NCI-H82 treated with DMSO at 0.1 percent for 48 hours (cell line): ENCODE measurements at regions not wholly inside any gene's neighbourhood (a gene's known extent, or its start where the extent isn't known, plus 50 kb on each side); places are given as distances from the start of the nearest gene placed in this dataset.
"Not testable (repeated sequence)": the region's sequence is repeated elsewhere in the genome, so short reads cannot be mapped to it uniquely, and the experiment has no call there.

ENCODE experiments used
- DNase-seq: peaks from one replicate; lab custom pipeline; 2025; ENCODE audit not compliant: unreplicated experiment; lab: John Stamatoyannopoulos, UW

DNA sequence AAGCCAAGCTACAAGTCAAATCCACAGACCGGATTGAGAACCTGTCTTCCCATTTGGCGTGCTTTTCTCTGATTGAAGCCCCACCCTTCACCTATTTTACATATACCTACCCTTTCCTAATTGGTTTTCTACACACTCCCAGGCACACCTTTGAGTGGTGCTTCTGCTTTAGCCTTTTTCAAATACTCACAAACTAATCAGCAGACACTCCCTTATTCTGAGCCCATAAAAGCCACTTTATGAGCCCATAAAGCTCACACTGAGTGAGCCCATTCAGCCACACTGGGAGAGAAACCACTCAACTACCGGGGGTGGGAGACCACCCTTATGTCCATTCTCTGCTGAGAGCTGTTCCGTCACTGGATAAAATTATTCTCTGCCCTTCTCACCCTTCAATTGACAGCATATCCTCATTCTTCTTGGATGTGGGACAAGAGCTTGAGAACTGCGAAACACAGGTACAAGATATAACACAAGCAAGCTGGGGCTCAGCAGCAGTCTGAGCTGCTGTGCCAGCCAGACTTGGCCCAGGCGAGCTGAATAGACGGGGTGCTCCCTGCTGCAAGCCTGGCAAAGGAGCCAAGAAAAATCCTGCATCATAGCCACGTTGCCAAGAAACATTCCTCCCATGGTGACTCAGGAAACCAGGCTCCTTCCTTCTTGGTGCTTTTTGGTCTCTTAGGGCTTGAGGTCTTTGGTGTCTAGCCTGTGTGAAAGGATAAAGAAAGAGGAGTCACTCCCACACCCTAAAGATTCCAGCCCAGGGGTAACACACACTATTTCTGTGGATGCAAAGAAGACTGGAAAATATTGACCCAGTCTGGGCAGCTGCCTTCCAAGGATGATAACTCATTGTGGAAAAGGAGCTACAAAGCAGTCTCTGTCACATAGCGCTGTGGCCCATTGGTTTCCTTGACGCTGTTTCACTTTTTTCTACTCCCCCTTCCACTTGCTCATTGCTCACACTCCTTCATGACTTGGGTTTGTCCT is 609.7 kb downstream of the MCTP2 start:
- no peak for DNase-seq

DNA sequence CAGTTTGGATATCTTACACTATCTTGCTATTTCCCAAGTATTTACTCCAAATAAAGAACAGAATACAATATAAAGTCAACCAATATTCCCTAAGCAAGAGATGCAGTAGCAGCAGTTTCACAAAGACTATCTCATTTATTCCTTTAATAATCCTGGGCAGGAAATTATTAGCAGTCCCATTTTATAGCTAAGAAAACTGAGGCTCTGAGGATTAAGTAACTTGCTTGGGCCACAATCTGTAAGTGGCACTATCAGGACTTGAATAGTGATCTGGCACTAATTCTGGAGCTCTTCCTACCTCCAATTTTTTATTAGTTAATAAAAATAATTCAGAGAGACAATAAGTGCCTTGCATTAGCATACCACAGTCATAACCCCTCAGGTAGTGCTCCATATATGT is 611.7 kb downstream of the MCTP2 start:
- DNase-seq, result no peak

DNA sequence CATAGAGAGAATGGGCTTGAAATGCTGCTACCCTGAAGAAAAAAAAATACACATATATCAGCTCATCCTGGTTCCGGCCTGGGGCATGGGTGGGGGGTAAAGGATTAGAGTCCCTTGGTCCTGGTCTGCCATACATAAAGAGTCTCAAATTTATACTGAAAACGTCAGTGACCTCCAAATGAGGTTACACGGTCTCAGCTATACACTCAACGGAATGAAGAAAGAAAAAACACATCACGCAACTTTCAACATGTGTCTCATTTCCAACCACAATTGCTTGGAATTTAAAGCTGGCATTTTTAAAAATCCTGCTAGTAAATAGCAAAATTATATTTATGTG is 612.8 kb downstream of the MCTP2 start:
- no peak for DNase-seq

DNA sequence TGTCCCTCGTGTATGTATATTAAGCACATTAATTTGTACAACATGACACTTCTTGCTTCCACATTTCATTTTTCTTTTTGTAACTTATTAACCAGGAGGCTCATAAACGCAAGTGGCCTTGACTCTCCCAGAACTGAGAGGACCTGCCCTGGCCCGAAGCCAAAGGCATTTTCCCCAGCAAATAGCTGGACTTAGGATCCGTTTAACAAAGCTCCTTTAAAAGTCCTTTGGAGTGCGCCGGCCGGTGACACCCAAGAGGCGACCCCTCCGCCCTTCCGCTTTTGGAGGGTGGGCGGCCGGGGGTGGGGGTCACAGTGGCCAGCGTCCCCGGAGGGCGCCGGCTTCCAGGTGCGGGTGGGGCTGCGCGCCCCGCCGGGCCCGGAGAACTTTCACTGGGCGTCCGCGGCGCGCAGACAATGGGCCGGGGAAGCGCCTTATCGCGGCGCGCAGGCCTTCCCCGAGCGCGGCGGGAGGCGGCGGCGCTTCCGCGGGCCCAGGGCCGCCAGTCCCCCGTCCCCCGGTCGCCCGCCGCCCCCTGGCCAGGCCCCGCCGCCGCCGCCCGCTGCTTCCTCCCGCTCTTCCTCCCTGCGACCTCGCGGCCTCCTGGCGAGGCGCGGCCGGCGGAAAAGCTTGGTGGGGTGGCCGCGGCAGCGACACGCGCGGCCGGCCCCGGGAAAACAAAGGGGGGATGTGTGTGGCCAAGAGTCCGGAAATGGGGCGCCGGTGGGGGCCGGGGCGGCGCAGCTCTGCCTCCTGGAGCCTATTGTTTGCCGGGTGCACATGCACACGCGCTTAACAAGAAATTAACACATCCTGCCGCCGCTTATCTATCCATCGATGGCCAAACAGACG is 613.4 kb downstream of the MCTP2 start:
- no peak for DNase-seq

DNA sequence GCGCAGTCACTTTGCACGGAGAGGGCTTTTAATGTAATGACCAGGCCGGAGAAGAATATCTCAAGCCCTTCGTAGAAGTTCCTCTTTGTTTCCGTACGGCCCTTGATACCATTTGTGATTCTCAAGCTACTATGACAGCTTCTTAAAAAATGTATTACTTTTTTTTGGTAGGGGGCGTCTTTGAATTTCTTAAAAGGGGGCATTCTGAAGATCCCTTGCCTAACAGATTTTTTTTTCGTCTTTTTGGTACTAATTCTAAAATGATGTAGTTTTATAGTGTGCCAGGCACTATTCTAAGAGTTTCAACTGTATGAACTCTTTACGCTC is 614.0 kb downstream of the MCTP2 start:
- DNase-seq, result no peak

DNA sequence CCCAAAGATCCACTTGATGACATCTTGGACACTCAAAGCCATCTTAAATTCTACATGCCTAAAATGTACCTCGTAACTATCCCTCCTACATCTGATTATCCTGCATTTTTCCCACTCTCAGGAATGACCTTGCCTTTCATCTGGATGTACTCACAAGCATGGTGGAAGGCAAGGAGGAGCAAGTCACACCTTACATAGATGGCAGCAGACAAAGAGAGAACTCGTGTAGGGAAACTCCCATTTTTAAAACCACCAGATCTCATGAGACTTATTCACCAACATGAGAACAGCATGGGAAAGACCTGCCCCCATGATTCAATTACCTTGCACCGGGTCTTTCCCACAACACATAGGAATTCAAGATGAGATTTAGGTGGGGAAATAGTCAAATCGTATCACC is 616.0 kb downstream of the MCTP2 start:
- DNase-seq, result no peak

DNA sequence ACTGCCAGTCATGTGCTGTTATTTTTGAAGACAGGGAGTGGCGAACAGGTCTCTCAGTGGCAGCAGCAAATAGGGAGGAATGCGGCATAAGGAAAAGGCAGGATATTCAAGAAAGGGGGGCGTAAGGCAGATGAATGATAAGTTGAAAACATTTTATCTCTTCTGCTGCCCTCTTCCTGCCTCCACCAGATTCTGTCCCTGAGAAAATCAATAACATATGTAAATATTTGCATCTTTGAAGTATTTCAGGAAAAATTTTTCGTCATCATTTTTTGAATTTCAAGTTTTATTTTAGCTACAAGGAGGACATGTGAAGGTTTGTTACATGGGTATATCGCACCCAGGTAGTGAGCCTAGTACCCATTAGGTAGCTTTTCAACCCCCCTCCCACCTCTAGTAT is 616.7 kb downstream of the MCTP2 start:
- no peak for DNase-seq

DNA sequence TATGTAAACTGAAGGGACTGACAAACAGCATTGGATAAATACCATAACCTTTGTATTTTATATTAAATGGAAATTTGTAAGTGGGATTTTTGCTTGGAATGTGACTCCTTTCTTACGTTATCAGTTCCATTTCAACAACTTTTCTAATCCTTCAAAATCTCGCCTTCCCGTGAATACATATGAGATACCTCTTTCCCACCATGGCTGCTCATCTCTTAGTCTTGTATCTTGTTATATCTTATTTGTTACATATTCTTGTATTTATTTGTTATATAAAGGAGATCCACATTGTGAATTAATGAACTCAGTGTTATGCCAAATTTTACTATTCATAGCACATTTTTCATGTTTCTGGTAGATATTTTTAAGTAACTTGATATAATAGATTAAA is 623.7 kb downstream of the MCTP2 start:
- no peak for DNase-seq

DNA sequence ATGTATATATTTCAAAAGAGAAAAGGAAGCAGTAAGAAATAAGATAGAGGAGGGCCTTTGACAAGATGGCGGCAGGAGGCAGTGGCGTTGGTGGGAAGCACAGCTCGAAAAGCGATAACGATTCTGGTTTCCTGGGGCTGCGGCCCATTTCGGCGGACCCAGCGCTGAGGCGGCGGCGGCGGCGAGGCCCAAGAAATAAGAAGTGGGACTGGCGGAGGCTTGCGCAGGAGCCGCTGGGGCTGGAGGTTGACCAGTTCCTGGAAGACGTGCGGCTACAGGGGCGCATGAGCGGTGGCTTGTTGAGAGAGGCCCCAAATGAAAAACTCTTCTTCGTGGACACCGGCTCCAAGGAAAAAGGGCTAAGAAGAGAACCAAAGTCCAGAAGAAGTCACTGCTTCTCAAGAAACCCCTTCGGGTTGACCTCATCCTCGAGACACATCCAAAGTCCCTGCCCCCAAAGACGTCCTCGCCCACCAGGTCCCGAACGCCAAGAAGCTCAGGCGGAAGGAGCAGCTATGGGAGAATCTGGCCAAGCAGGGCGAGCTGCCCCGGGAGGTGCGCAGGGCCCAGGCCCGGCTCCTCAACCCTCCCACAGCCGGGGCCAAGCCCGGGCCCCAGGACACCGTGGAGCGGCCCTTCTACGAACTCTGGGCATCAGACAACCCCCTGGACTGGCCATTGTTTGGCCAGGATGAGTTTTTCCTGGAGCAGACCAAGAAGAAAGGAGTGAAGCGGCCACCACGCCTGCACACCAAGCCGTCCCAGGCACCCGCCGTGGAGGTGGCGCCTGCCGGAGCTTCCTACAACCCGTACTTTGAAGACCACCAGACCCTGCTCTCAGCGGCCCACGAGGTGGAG is 624.3 kb downstream of the MCTP2 start:
- no peak for DNase-seq

DNA sequence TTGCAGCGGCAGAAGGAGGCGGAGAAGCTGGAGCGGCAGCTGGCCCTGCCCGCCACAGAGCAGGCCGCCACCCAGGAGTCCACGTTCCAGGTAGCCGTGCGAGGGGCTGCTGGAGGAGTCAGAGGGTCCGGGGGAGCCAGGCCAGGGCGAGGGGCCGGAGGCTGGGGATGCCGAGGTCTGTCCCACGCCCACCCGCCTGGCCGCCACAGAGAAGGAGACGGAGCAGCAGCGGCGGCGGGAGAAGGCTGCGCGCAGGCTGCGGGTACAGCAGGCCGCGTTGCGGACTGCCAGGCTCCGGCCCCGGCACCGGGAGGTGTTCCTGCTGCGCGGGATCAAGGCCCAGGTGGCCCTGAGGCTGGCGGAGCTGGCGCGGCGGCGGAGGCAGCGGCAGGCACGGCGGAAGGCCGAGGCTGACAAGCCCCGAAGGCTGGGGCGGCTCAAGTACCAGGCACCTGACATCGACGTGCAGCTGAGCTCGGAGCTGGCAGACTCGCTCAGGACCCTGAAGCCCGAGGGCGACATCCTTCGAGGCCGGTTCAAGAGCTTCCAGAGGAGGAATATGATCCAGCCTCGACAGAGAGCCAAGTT is 625.0 kb downstream of the MCTP2 start:
- no peak for DNase-seq

DNA sequence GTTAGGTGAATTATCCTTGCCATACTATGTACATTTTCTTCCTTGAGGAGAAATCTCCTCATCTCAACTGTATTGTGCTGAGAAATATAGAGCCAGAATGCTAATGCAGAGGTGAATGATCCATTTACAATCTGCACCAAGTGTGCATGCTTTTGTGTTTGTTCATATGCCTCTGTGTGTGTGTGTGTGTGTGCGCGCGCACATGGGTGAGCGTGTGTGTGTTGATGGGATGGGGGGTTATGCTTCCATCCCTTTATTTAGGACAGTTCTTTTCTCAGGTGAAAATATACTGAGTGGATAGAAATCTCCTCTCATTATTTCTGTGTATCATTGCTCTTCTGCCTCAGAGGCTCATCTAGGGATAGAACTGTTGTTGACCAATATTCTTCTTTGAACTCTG is 626.1 kb downstream of the MCTP2 start:
- no peak for DNase-seq

DNA sequence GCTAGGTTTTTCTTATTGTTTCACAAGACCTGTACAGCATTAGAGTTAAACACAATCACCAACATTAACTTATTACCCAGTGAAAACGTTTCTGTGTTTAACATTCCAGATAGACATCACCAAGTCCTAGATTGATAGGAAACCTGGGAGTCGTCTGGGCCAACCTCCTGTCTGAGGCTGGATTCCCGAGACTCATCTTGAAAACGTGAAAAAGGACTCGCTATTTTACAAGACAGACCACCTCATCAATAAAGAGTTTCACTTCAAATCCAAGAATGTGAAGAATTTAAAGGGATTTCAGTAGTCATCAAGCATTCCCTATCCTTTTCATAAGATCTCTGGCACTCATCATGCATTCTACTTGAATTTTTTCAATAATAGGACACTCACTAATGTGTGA is 626.6 kb downstream of the MCTP2 start:
- DNase-seq, result no peak

DNA sequence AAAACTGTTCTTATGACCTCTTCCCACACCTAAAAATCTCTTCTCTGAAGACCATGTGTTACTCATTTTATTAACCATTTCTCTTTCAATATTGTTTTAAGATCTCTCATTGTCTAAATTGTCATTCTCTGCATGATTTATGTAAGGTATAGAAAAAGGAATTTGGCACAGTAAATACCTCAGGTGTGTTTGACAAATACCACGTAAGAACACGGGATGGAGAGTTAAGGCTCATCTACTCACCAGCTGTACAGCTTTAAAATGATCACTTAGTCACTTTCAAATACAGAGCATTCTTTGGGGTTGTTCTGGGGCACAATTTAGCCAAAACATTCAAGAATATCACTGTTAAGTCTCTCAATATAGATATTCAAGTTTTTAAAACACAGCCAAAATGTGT is 627.1 kb downstream of the MCTP2 start:
- no peak for DNase-seq

DNA sequence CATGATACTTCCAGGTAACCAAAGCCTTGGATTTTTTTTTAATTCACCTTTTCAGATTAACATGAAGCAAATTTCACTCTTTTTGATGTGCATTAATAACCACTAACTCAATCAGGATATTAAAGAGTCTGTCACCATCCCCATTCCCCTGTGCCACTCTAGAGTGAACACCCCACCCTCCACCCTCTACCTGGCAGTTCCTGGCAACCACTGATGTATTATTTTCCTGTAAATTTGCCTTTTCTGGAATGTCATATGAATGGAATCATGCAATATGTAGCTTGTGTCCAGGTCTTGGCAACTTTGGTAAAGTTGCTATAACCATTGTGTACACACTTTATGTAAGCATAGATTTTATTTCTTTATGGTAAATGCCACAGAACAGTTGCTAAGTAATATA is 627.6 kb downstream of the MCTP2 start:
- no peak for DNase-seq

DNA sequence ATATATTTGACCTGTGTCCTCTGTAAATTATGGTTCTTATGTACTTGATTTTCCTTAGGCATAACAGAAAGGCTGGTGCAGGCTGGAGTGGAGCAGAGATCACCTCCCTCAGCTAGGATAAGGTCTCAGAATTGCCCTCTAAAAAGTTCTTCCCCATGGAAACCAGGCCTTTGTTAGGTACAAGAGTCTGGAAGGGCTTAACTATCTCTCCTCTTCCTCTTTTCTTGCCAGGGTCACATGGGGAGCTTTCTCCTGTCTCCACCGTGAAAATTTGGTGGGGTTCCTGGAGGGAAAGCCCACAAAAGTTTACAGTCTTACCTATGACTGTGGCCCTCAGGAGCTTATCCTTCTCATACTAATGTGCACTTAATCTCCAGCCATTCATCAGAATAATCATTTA is 633.2 kb downstream of the MCTP2 start:
- DNase-seq, result no peak

DNA sequence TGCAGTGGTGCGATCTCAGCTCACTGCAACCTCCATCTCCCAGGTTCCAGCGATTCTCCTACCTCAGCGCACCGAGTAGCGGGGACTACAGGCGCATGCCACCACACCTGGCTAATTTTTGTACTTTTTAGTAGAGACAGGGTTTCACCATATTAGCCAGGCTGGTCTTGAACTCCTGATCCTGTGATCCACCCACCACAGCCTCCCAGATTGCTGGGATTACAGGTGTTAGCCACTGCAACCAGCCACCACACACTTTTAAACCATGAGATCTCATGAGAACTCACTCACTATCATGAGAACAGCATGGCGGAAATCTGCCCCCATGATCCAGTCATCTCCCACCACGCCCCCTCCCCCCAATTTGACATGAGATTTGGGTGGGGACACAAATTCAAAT is 636.9 kb downstream of the MCTP2 start:
- not testable (repeated sequence) for DNase-seq

DNA sequence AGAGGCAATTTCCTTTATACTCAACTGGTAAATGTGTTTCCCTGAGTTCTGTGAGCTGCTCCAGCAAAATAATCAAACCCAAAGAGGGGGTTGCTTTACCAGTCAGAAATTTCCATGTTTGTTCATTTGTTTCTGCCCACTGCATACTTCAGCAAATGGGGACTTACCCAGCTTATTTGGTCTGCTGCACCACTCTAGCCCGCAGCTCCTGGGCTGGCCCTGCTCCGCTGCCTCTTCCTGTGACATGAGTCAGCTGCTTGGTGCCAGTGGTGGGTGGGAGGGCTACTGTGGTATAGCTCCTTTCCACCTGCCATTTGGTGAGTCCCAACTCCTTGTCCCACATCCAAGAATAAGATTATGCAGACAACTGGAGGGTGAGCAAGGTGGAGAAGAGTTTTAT is 644.2 kb downstream of the MCTP2 start:
- DNase-seq, result no peak

DNA sequence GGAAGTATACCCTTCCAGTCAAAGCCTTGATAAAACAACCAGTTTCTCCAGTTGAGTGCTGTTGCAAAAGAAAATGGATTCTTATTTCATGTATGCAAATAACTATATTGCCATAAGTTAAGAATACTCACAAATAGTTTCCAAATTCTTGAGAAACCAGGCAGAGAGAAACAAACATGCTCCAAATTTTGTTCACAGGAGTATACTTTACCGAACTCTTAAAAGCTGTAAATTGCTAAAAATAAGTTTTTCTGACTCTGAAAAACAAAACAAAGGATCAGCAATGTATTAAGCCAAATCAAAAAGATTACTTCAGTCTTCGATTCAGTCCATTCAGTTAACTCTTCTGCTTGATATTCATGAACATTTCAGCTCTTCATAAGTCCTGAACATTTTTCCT is 646.5 kb downstream of the MCTP2 start:
- DNase-seq, result no peak

DNA sequence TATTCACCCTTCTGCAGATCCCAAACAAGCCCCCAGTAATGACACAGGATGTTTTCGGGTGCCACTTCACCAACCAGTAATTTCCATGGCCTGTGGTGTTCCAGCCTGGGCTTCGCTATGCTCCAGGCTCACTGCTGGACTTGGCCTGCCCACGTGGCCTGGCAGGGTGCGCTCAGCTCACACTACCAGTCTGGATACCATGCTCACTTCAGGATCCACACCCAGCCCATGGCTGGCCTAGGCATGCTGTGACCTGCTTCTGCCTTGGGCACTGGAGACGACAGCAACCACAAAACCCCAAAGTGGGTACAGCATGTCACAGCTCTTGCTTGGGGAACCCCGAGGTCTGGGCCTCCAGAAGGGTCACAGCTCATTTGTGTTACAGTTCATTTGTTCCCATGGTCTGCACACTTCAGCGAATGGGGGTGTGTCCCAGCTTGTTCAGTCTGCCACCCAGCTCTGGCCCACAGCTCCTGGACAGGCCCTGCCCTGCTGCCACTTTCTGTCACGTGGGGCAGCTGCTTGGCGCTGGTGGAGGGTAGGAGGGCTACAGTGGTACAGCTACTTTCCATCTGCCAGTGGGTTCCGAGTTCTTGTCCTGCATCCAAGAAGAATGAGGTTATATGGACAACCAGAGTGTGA is 650.8 kb downstream of the MCTP2 start:
- DNase-seq, result no peak

DNA sequence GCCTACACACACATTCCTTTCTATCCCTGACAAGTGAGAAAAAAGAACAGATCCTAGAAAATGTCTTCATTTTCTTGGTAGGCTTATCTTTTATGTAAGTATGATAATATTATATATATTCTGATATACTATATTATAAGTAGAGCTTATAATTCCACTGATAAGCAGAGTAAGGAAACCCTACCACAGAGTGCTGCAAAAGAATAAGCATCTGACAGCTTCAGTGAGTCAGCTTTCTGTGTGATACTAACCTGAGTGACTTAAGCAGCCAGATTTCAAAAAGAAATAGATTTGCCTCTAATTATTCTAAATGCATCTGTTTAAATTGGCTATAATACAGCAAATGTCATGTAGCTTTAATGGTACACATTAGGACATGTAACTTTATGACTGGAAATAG is 656.0 kb downstream of the MCTP2 start:
- DNase-seq, result no peak

DNA sequence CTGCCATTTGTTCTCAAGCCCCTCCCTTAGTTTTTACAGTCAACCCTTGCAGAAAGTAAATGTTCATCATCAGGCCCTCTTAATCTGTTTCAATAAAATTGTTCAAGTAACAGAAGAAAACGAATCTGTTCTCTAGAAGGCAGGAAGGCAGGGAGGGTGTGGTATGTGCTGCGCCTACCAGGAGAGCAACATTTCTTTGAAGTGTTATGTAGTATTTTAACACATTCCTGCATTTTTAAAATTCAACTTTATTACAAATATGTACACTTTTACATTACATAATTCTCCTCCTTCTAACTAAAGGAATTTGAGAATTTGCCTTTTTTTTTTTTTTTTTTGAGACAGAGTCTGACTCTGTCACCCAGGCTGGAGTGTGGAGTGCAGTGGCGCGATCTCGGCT is 657.8 kb downstream of the MCTP2 start:
- no peak for DNase-seq
